Stomach (tissue), 4 donors: ENCODE measurements at regions not wholly inside any gene's neighbourhood (a gene's known extent, or its start where the extent isn't known, plus 50 kb on each side); places are given as distances from the start of the nearest gene placed in this dataset.

ENCODE experiments used
- EP300 ChIP-seq: sonication (generic); formaldehyde crosslinking; IDR thresholded peaks from one replicate; pipeline ENCODE4 v1.6.1; 2017; ENCODE audit warnings: antibody characterized with exemption
- POLR2AphosphoS5 ChIP-seq, 3 donors: sonication (generic); formaldehyde crosslinking; IDR thresholded peaks; one replicate each; pipeline ENCODE4 v1.6.1; 2016; ENCODE audit warnings: antibody characterized with exemption in 3 of 3
- TF ChIP-seq, protein P1 (sequence below), 7 experiments: fragments of 450-650 bp in 4 of 7; fragments of 200-600 bp in 3 of 7; sonication (generic) in 3 of 7; IDR thresholded peaks; one replicate each; pipeline ENCODE4 v1.5.1; 2016 to 2019; ENCODE audit warnings: antibody characterized with exemption in 7 of 7, control low read depth in 2 of 7, mild to moderate bottlenecking in 1 of 7

DNA sequence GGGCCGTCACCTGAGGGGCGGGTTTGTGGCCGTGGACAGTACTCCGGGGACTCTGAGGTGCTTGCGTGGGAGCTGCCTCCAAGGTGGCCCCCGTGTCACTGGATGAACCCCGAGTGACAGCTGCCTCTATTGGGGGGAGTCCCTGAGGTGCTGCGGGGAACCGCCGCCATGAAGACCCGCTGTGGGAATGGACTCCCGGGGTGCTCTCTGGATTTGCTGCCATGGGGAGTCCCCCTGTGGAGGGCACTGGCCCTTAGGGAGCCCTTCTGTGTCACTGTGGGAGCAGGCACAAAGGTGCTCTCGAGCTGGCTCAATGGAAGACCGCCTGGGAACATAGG is 100.2 kb upstream of the CCL21 start:
- TF ChIP-seq, protein P1, sequence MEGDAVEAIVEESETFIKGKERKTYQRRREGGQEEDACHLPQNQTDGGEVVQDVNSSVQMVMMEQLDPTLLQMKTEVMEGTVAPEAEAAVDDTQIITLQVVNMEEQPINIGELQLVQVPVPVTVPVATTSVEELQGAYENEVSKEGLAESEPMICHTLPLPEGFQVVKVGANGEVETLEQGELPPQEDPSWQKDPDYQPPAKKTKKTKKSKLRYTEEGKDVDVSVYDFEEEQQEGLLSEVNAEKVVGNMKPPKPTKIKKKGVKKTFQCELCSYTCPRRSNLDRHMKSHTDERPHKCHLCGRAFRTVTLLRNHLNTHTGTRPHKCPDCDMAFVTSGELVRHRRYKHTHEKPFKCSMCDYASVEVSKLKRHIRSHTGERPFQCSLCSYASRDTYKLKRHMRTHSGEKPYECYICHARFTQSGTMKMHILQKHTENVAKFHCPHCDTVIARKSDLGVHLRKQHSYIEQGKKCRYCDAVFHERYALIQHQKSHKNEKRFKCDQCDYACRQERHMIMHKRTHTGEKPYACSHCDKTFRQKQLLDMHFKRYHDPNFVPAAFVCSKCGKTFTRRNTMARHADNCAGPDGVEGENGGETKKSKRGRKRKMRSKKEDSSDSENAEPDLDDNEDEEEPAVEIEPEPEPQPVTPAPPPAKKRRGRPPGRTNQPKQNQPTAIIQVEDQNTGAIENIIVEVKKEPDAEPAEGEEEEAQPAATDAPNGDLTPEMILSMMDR (IDR thresholded peaks at IDR 0.05), result no peak
- no peak for TF ChIP-seq POLR2AphosphoS5 (IDR thresholded peaks at IDR 0.05)
- TF ChIP-seq EP300, result no peak
